Activated CD4-positive, CD25-positive, alpha-beta regulatory T cell treated with anti-CD3 and anti-CD28 coated beads, Interleukin-2, amount 50 U/mL, for 24 hours (primary cell): ENCODE measurements at regions not wholly inside any gene's neighbourhood (a gene's known extent, or its start where the extent isn't known, plus 50 kb on each side); places are given as distances from the start of the nearest gene placed in this dataset.
"Not testable (repeated sequence)": the region's sequence is repeated elsewhere in the genome, so short reads cannot be mapped to it uniquely, and the experiment has no call there.

Source experiments
- ATAC-seq, 2 donors: fragments of 150-1000 bp; cut with Tn5 transposase; one replicate each; pipeline ENCODE4 v1.10.0; 2021; ENCODE audit warnings: mild to moderate bottlenecking in 1 of 2, moderate library complexity in 1 of 2

DNA sequence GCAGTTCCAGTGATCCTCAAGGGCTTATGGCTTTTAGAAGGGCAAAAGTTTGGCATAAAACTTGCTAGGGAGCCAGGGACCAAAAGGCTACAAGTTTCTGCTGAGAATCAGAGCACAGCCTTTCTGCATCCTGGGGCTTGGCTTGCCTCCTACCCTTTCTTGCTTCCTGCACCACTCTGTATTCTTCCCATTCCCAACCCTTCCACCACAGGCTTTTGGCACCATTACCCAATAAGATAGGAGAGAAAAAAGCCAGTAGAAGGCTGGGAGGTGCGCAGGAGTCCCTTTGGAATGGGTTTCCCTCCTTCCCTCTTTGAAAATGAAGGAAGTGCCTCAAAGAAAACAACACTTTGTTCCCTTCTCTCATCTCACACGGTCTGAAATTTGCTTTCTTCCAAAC is 268.6 kb downstream of the PDCD6IP start:
- ATAC-seq: no peak

DNA sequence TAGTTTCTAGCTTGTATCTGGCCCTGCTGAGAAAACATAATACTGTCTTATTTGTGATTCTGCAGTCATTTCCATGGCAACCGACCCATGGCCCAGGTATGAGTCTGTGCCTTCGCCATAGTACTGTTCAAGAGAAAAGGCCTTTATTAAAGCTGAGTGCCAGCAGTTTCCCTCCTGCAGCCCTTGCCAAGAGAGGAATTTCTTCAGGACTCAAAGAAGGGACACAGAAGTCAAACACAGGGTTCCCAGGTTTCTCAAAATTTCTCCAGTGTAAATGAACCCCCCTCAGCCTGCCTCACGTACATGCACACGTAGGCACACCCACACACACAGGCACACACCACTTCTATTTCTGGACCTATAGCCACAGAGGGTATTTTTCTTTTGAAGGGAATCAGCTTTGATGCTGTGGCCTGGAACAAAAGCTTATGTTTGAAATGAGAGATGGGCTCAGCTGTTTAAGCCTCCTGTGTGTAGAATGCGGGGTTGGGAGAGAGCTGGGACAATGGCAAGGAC is 269.2 kb downstream of the PDCD6IP start:
- no peak for ATAC-seq

DNA sequence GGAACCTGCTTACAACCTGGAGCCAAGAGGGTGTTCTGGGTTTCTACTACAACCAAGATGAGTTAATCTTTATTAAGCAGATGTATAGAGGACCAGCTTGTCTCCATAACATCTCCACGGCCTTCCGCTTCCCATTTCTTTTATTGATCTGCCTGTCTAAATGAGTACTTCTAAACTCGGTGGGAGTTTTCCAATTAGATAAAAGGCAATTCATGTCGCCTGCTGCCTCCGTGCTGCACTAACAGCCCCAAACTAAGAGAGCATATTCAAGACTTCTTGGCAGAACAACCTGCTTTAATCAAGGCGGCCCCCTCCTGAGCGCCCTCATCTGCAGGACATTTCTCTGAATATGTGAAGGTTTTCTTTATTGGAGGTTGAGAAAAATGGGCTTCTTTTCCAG is 270.1 kb downstream of the PDCD6IP start:
- no peak for ATAC-seq

GRCh38 chr3:34070831-34071585 is 272.6 kb downstream of the PDCD6IP start:
- ATAC-seq: no peak

- no peak for ATAC-seq
Measured at GRCh38 chr3:34072297-34072696, 273.9 kb downstream of the PDCD6IP start.

- ATAC-seq: no peak
Measured at GRCh38 chr3:34073111-34073510, 274.7 kb downstream of the PDCD6IP start.

DNA sequence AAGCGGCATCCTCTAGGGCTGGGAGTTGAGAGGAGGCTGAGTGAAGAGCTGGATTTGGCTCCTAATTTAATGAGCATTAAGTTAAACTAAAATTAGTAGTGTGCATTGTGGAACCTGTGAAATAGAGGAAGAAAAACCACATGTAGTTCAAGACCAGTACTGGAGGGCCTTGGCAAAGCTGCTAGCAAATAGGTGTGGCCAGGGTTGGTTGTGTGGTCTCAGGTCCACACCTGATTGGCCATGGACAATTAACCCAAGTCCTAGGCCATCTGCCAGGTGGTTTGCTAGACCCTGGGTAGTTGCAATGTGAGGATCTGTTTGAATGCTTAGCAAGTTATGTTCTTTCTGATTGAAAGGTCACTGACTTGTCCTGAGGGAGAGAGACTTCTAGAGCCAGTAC is 275.5 kb downstream of the PDCD6IP start:
- no peak for ATAC-seq

GRCh38 chr3:34075975-34076374 is 277.5 kb downstream of the PDCD6IP start:
- no peak for ATAC-seq

DNA sequence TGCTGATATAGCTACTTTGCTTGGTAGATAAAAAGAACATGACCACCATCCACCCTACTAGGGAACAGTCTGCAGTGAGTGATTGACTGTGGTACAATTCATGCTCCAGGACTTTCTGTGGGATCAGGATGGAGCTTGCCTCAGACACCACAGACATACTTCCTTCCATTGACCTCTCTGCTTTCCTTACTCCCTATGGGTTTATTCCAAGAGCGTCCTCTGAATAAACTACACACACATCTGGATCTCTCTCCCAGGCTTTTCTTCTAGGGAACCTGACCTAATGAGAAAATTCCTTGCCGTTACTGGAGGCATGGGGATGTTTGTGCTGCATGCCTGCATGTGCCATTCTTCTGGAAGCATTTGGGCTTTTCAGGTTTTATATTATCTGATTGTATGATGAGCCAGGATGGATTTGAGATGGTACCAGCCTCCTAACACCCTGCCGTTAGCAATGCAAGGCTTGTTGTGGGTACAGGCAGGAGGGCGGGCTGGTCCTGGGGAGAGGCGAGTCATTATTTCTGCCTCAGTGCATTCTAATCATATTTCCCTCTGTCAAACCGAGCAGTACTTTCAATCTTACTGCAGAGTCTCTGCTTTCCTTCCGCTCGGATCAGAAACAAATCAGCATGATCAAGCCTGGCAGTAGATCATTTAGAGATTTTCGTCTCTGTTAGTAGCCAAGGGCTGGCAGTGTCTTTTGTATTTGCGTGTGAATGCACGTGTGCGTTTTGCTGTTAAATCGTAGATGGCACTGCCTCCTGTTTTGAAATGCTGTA is 279.2 kb downstream of the PDCD6IP start:
- no peak for ATAC-seq

DNA sequence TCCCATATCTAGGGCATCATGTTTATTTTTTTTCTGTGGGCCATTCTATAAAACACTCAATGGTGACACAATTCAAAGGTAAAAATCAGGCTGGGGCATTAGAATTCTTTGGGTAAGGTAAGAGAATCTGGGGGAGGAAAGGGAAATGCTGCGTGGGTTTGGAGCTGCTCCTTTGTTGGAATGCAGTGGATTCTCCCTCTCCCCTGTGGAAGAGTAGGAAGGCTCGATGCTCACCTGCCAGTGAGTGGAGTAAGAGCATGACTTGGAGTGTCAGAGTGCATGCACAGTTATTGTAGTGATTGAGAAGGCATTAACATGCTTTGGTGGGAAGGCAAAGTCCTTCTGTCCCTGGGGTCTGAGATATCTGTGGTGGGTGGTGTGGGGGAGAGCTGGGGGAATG is 280.0 kb downstream of the PDCD6IP start:
- no peak for ATAC-seq

- ATAC-seq: not testable (repeated sequence)
Measured at GRCh38 chr3:34079849-34080248, 281.4 kb downstream of the PDCD6IP start.

GRCh38 chr3:34090379-34090778 is 291.9 kb downstream of the PDCD6IP start:
- not testable (repeated sequence) for ATAC-seq

DNA sequence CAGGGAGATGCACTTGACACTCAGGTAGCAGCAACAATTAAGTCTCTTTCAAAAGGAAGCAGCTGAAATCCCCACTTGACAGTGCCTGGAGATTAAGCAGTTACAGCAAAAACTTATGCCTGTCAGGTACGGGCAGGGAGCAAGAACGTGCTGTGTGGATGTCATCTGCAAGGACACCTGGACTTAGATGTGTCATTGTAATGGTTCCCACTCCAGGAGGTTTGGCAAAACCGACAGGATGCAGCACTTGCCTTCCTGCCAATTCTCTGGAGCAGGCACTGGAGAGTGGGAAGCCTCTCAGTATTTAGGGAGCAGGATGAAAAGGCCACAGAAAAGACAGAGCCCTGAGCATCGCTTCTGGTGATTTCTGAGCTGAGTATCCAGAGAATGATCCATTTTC is 292.4 kb downstream of the PDCD6IP start:
- ATAC-seq: no peak

DNA sequence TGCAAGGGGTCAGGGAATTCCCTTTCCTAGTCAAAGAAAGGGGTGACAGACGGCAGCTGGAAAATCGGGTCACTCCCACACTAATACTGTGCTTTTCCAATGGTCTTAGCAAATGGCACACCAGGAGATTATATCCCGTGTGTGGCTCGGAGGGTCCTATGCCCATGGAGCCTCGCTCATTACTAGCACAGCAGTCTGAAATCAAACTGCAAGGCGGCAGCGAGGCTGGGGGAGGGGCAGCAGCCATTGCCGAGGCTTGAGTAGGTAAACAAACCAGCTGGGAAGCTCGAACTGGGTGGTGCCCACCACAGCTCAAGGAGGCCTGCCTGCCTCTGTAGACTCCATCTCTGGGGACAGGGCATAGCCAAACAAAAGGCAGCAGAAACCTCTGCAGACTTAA is 295.9 kb downstream of the PDCD6IP start:
- not testable (repeated sequence) for ATAC-seq

- ATAC-seq: no peak
Measured at GRCh38 chr3:34102288-34102687, 303.9 kb downstream of the PDCD6IP start.

DNA sequence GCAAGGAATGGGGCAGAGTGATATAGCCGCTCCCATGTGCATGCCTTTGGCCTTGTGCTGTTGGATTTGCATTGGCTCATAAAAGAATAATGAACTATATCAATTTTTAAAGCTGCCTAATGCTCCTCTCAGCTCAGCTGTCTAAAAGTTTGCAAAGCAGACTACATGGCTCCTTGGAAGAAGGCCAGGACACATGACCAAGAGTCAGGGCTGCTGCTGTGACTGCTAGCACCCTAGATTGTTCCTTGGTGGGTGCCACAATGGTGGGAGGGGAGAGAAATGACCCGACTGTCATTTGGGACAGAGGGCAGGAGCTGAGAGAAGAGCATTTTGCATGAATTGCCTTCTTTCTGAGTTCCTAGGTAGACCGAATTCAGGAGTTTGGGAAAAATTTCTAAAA is 307.9 kb downstream of the PDCD6IP start:
- no peak for ATAC-seq

- no peak for ATAC-seq
Measured at GRCh38 chr3:34106879-34107278, 308.4 kb downstream of the PDCD6IP start.

GRCh38 chr3:34107669-34108068 is 309.2 kb downstream of the PDCD6IP start:
- no peak for ATAC-seq

- ATAC-seq: no peak
Measured at GRCh38 chr3:34109021-34109420, 310.6 kb downstream of the PDCD6IP start.

DNA sequence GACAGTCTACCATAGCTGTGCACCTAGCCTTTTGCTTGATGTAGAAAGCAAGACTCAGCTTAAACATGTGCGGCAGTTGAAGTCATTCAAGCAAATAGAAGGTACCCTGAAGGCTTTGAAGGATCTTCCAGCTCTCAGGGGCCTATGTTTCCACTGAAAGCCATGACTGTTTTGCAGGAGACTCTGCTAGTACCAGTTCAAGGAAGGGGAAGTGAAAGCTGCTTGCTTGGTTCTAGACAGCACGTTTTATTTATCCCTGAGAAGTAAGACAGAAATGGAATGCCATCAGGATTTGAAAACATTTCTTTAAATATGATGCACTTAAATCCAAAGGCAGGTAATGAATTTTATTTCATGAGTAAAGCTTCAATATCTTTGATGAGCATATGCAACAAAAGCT is 311.4 kb downstream of the PDCD6IP start:
- no peak for ATAC-seq

DNA sequence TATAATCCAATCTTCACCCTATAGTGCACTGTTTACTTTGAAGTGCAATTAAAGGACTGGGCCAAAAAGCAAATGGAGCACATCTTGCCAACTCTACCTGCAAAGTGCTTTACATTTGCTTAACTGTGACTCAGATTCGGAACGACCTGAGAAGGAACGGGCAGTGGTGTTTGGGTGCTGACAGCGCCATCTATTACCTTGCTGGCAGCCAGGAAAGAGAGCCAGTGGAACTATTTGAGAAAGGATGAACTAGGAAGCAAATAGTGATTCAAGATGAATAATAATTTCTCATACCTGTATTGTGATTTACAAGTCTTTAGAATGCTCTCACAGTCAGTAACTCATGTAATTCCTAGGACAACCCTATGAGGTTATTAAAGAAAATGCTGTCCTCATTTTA is 312.9 kb downstream of the PDCD6IP start:
- no peak for ATAC-seq

DNA sequence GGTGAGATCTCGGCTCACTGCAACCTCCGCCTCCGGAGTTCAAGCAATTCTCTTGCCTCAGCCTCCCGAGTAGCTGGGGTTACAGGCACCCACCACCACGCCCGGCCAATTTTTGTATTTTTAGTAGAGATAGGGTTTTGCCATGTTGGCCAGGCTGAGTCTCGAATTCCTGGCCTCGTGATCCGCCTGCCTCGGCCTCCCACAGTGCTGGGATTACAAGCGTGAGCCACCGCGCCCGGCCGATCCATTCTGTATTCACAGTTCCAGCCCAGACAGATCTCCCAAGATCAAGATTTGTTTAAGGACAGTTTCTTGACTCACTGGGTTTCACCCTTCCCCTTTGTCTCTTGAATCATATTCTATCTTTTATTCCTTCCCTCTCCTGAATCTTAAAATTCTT is 313.8 kb downstream of the PDCD6IP start:
- not testable (repeated sequence) for ATAC-seq

DNA sequence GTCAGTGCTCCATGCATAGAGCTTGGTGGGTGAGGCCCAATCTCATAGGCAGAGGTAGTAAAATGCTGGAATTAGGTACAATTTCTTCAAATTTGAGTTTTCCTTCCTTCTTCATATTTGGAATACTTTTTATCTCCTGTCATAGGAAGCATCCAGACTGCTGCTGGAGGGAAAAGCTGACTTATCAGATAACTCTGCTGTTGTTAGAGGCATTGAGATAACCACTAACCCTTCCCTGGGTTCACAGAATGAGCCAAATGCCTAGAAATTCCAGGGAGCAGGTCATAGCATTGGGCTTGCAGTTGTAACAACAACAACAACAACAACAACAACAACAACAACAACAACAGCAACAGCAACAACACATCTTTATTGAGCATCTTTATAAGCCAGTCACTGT is 332.7 kb downstream of the PDCD6IP start:
- no peak for ATAC-seq

GRCh38 chr3:34132069-34132692 is 333.8 kb downstream of the PDCD6IP start:
- no peak for ATAC-seq
